Cardiac fibroblast (primary cell): ENCODE measurements at regions not wholly inside any gene's neighbourhood (a gene's known extent, or its start where the extent isn't known, plus 50 kb on each side); places are given as distances from the start of the nearest gene placed in this dataset.
A peak's percentile ranks its signal among the peaks of the same experiment; 100 is the strongest.

Source experiments
- DNase-seq, 2 donors: peaks; one replicate each; pipeline versions ENCODE4 v3.0.0 to v3.0.0-alpha.2; 2010; ENCODE audit warnings: low read depth in 2 of 2
- H3K4me3 ChIP-seq, 2 donors: replicated peaks in 1 of 2; 1 replicate in 1 of 2; 2 replicates in 1 of 2; pipeline ENCODE4 v1.5.1; 2011; ENCODE audit warnings: low read depth in 2 of 2, low read length in 2 of 2, mild to moderate bottlenecking in 2 of 2, moderate library complexity in 1 of 2
- TF ChIP-seq, protein P1 (sequence below): IDR thresholded peaks from one replicate; pipeline ENCODE4 v1.5.1; 2011; ENCODE audit warnings: low read depth, mild to moderate bottlenecking, low read length, inconsistent platforms

DNA sequence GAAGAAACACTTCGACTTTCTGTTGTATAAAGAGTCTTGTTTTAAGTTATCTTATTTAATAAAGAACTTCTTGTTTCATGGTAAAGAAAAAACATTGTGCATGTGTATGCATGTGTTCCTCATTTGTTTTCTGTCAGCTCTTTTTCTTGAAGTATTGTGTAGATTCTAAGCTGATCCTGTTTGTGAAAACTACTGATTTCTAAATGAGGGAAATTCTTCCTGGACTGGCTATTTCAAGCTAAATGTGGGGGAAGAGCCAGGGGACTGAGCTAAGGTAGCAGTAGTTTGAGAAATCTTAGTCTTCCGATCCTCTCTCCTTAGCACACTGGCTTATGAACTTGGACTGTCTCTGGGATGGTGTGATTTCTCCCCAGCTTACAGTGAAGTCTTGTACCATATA lies 56.4 kb upstream of the RBMS1 start:
- DNase-seq: no peak
- H3K4me3 ChIP-seq: no peak overlapping the region
- TF ChIP-seq, protein P1, sequence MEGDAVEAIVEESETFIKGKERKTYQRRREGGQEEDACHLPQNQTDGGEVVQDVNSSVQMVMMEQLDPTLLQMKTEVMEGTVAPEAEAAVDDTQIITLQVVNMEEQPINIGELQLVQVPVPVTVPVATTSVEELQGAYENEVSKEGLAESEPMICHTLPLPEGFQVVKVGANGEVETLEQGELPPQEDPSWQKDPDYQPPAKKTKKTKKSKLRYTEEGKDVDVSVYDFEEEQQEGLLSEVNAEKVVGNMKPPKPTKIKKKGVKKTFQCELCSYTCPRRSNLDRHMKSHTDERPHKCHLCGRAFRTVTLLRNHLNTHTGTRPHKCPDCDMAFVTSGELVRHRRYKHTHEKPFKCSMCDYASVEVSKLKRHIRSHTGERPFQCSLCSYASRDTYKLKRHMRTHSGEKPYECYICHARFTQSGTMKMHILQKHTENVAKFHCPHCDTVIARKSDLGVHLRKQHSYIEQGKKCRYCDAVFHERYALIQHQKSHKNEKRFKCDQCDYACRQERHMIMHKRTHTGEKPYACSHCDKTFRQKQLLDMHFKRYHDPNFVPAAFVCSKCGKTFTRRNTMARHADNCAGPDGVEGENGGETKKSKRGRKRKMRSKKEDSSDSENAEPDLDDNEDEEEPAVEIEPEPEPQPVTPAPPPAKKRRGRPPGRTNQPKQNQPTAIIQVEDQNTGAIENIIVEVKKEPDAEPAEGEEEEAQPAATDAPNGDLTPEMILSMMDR: no peak

DNA sequence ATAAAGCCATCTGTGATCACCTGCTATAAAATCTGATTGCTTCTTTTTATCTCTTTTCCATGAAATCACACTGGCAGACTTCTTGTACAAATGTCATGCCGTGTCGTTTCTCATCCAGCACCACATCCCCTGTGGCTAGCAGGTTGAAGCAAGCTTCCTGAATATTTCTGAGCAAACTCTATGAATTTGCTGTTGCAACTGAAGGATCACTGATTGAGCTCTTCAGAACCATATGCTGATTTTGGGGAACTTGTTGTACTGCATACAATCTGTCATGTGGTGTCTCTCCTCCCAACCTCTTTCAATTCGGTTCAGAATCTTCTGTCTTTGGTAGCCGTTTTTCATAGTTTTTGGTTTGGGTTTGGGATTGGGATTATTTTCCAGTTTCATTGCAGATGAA lies 57.7 kb upstream of the RBMS1 start:
- no peak overlapping the region for H3K4me3 ChIP-seq

DNA sequence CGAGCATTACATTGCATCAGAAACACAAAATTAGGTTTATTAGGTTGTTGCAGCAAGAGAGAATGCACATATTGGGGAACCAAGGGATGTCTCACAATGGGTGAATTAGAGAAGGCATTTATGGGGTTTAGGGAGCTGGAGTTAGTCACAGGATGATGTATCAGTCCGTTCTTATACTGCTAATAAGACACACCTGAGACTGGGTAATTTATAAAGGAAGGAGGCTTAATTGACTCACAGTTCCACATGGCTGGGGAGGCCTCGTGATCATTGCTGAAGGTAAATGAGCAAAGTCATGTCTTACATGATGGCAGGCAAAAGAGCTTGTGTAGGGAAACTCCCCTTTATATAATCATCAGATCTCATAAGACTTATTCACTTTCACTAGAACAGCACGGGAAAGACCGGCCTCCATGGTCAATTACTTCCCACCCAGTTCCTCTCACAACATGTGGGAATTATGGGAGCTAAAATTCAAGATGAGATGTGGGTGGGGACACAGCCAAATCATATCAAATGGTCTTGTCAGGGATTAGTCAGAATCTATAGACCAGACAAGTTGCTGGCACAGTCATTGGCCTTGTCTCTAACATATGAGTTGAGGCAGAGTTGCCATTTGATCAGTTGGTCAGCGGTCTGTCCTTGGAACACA lies 61.9 kb upstream of the RBMS1 start:
- DNase-seq: no peak
- TF ChIP-seq, protein P1: no peak
- no peak overlapping the region for H3K4me3 ChIP-seq

More for the DNA sequence above, 57.7 kb upstream of the RBMS1 start:
- DNase-seq: no peak
- TF ChIP-seq, protein P1: no peak

DNA sequence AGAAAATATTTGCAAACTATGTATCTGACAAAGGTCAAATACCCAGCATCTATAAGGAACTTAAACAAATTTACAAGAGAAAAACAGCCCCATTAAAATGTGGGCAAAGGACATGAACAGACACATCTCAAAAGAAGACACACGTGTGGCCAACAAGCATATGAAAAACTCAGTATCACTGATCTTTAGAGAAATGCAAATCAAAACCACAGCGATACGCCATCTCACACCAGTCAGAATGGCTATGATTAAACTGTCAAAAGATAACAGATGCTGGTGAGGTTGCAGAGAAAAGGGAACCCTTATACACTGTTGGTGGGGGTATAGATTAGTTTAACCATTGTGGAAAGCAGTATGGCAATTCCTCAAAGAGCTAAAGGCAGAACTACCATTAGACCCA lies 64.3 kb upstream of the RBMS1 start:
- TF ChIP-seq, protein P1: no peak
- H3K4me3 ChIP-seq: no peak overlapping the region

DNA sequence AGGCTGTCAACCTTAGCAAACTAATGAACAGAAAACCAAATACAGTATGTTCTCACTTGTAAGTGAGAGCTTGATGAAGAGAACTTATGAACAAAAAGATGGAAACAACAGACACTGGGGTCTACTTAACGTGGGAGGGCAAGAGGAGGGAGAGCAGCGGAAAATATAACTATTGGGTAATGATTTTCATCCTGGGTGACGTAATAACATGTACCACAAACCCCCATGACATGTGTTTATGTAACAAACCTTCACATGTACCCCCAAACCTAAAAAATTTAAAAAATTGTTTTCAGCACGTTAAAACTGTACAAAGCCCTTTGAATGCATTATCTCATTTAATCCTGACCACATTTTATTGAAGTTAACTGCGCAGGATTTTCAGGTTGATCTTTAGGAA lies 64.9 kb upstream of the RBMS1 start:
- H3K4me3 ChIP-seq: no peak overlapping the region
- no peak for DNase-seq
- TF ChIP-seq, protein P1: no peak

More for the DNA sequence above, 64.3 kb upstream of the RBMS1 start:
- DNase-seq: no peak

DNA sequence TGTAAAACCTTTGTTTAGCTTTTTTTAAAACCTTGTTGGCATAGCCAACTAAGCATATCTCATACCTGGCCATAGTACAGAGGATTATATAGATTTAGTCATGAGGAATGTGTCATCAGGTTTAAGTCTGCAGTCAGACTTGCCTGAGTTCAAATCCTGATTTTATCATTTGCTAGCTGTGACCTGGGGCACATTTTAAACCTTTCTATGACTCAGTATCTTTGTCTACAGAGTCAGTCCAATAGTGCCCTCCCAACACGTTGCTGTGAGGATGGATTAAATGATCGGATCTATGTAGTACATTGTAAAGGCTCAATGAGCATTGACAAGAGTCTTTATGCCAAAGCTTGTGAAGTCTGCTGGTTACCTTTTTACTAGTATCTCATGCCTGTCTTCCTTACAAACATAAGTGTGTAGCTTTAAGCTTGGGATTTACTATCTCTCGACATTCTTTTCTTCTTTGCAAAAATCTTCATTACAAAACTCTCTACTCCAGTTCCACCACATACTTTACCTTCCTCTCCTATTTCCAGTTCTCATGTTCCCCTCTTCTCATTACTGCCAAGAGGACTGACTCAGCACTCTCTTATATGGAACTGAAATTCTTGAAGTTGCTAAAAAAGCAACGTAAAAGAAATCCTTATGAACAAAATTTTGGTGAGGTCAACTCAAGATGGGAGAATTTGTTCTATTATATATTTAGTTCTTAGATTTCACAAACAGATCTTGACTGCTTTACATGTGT lies 68.1 kb upstream of the RBMS1 start:
- TF ChIP-seq, protein P1: no peak
- no peak overlapping the region for H3K4me3 ChIP-seq
- DNase-seq: peak; percentile 74 to 83
